ENCODE measurements at regions not wholly inside any gene's neighbourhood (a gene's known extent, or its start where the extent isn't known, plus 50 kb on each side); places are given as distances from the start of the nearest gene placed in this dataset.

GRCh38 chr13:19089315-19089714 lies 92.3 kb downstream of the TUBA3C start:
- no peak; the same call in 1 of the 2 replicates for TF ChIP-seq CTCF (conservative IDR thresholded peaks at IDR 0.05)
- TF ChIP-seq ZFX (IDR thresholded peaks at IDR 0.05) = no peak
